B cell (primary cell): ENCODE measurements at regions not wholly inside any gene's neighbourhood (a gene's known extent, or its start where the extent isn't known, plus 50 kb on each side); places are given as distances from the start of the nearest gene placed in this dataset.

Source experiments
- ATAC-seq: fragments of 200-7000 bp; cut with Tn5 transposase; one replicate; pipeline ENCODE4 v1.10.0; 2021; ENCODE audit warnings: low read depth, mild to moderate bottlenecking, moderate number of reproducible peaks, moderate library complexity
- CTCF ChIA-PET: fragments of 350-600 bp; sonication (Branson Sonifier 250); formaldehyde crosslinking; loops from one replicate; lab custom pipeline; 2021; ENCODE audit warnings: antibody characterized with exemption, inconsistent platforms; lab: Charles Lee
- POLR2A ChIA-PET: fragments of 350-600 bp; sonication (Branson Sonifier 250); formaldehyde crosslinking; loops from one replicate; lab custom pipeline; 2021; ENCODE audit warnings: antibody characterized with exemption; lab: Charles Lee
- DNase-seq: peaks from one replicate; pipeline ENCODE4 v3.0.0; 2013
- H2AFZ ChIP-seq: 2 replicates; pipeline ENCODE4 v1.6.1; 2012; ENCODE audit warnings: mild to moderate bottlenecking, low read depth, low read length; ENCODE audit not compliant: insufficient read depth, poor library complexity, severe bottlenecking
- H3K27ac ChIP-seq, 2 donors: 1 replicate in 1 of 2; 2 replicates in 1 of 2; pipeline ENCODE4 v1.5.1; 2012 to 2013; ENCODE audit warnings: low read length in 2 of 2, mild to moderate bottlenecking in 2 of 2, moderate library complexity in 1 of 2
- H3K27me3 ChIP-seq, 4 experiments: fragments of 200-600 bp in 1 of 4; sonication (generic) in 1 of 4; replicated peaks in 1 of 4; 1 replicate in 2 of 4; 2 replicates in 2 of 4; pipeline versions ENCODE4 v1.6.1 to v1.7.0; 2013 to 2016; ENCODE audit warnings: low read length in 3 of 4, mild to moderate bottlenecking in 2 of 4, mixed read lengths in 1 of 4, moderate library complexity in 1 of 4; ENCODE audit not compliant: insufficient read depth in 4 of 4, control insufficient read depth in 3 of 4; ENCODE audit errors: control extremely low read depth in 1 of 4
- H3K36me3 ChIP-seq, 2 experiments: replicated peaks in 1 of 2; 1 replicate in 1 of 2; 2 replicates in 1 of 2; pipeline versions ENCODE4 v1.6.1 to v1.7.1; 2013; ENCODE audit warnings: low read length in 1 of 2; ENCODE audit not compliant: insufficient read depth in 2 of 2, control insufficient read depth in 1 of 2; ENCODE audit errors: control extremely low read depth in 1 of 2, extremely low read depth in 1 of 2
- H3K4me1 ChIP-seq, 2 donors: fragments of 200-600 bp in 1 of 2; sonication (generic) in 1 of 2; 1 replicate in 1 of 2; 2 replicates in 1 of 2; pipeline versions ENCODE4 v1.5.1 to v1.6.1; 2013 to 2017; ENCODE audit warnings: low read length in 2 of 2; ENCODE audit not compliant: control insufficient read depth in 2 of 2, insufficient read depth in 2 of 2
- H3K4me2 ChIP-seq: replicated peaks from 2 replicates; pipeline ENCODE3; 2012; ENCODE audit warnings: mild to moderate bottlenecking, low read depth, low read length; ENCODE audit not compliant: poor library complexity, severe bottlenecking
- H3K4me3 ChIP-seq, 5 experiments: fragments of 200-600 bp in 1 of 5; sonication (generic) in 1 of 5; 1 replicate in 3 of 5; 2 replicates in 2 of 5; pipeline versions ENCODE4 v1.5.1 to v1.7.0; 2011 to 2016; ENCODE audit warnings: low read length in 4 of 5, mild to moderate bottlenecking in 4 of 5, low read depth in 2 of 5, control low read depth in 1 of 5, moderate library complexity in 1 of 5; ENCODE audit not compliant: insufficient read depth in 1 of 5; ENCODE audit errors: control extremely low read depth in 1 of 5, extremely low read depth in 1 of 5
- H3K79me2 ChIP-seq: fragments of 200-600 bp; sonication (generic); one replicate; pipeline ENCODE4 v1.6.0; 2016; ENCODE audit warnings: low read length; ENCODE audit not compliant: control insufficient read depth, insufficient read depth
- H3K9ac ChIP-seq: fragments of 200-600 bp; sonication (generic); 2 replicates; pipeline ENCODE4 v1.6.1; 2017; ENCODE audit warnings: mild to moderate bottlenecking, low read length, moderate library complexity
- H3K9me3 ChIP-seq, 3 donors: one replicate each; pipeline versions ENCODE4 v1.6.1 to v1.7.1; 2013; ENCODE audit warnings: low read length in 2 of 3; ENCODE audit not compliant: control insufficient read depth in 2 of 3, insufficient read depth in 1 of 3; ENCODE audit errors: control extremely low read depth in 1 of 3
- H4K20me1 ChIP-seq: 2 replicates; pipeline ENCODE4 v1.6.0; 2012; ENCODE audit warnings: mild to moderate bottlenecking, low read length; ENCODE audit not compliant: insufficient read depth, control insufficient read depth, poor library complexity, severe bottlenecking
- H3K27ac Mint-ChIP-seq: one replicate; pipeline ENCODE4 v1.8.0; 2021; ENCODE audit warnings: mixed read lengths
- H3K27me3 Mint-ChIP-seq: one replicate; pipeline ENCODE4 v1.8.0; 2021; ENCODE audit warnings: mixed read lengths
- H3K4me1 Mint-ChIP-seq: one replicate; pipeline ENCODE4 v1.8.0; 2021; ENCODE audit warnings: mixed read lengths
- H3K4me3 Mint-ChIP-seq: one replicate; pipeline ENCODE4 v1.8.0; 2021; ENCODE audit warnings: mixed read lengths
- H3K9me3 Mint-ChIP-seq: one replicate; pipeline ENCODE4 v1.8.0; 2022; ENCODE audit warnings: mixed read lengths; ENCODE audit not compliant: insufficient read depth
- CTCF ChIP-seq: fragments of 200-600 bp; IDR thresholded peaks from one replicate; pipeline ENCODE4 v1.8.0; 2022; ENCODE audit warnings: antibody characterized with exemption, mild to moderate bottlenecking
- EZH2 ChIP-seq: IDR thresholded peaks from 2 replicates; pipeline ENCODE4 v1.6.1; 2012; ENCODE audit warnings: borderline replicate concordance, low read depth, mild to moderate bottlenecking, moderate library complexity, low read length; ENCODE audit not compliant: insufficient read depth, poor library complexity, severe bottlenecking
- WGBS: methylation state at CpG from one replicate; pipeline ENCODE4 v1.1.5; 2013; ENCODE audit warnings: missing lambda C conversion rate; ENCODE audit not compliant: insufficient coverage; 5-methylcytosine and 5-hydroxymethylcytosine counted together
- intact Hi-C: fragments of 100-400 bp; cut with micrococcal nuclease; formaldehyde crosslinking; loops from one replicate; pipeline ENCODE4 v1.10.0; 2022

- DNase-seq (no peak), ATAC-seq (no peak)
- Histone ChIP-seq H3K36me3 (no peaks in the 10 kb centered on the region), H3K4me3 (no peak overlapping the region), H3K27ac (no peak overlapping the region), H4K20me1 (no peaks in the 10 kb centered on the region), H2AFZ (no peak overlapping the region), H3K4me1 (peaks cover 4% of the 10 kb centered on the region in 2 donors), H3K9me3 (no peaks in the 10 kb centered on the region), H3K27me3 (peaks cover 0 to 2% (median 0%) of the 10 kb centered on the region in 4 experiments), H3K4me2 (no peak overlapping the region), H3K9ac (no peak overlapping the region), H3K79me2 (no peaks in the 10 kb centered on the region)
- peaks cover 25% of the 10 kb centered on the region for H3K27me3 Mint-ChIP-seq
- intact Hi-C loops = no loop called here
- POLR2A ChIA-PET = no interaction called here
- no peak overlapping the region for H3K4me3 Mint-ChIP-seq
- no peaks in the 10 kb centered on the region for H3K9me3 Mint-ChIP-seq
- peaks cover 9% of the 10 kb centered on the region for H3K4me1 Mint-ChIP-seq
- TF ChIP-seq EZH2 = no peak
- TF ChIP-seq CTCF = no peak
- CTCF ChIA-PET = interaction anchor here (0.8 to 1.3 kb wide), 2 partner anchors 10 to 50 kb away, joined by 3 read pairs; no protein-coding TSS in a partner anchor
- no peak overlapping the region for H3K27ac Mint-ChIP-seq
Measured at GRCh38 chr4:175996206-175996605, 69.4 kb upstream of the WDR17 start.

- peaks cover 10% of the 10 kb centered on the region in 2 donors for H3K4me1 ChIP-seq
- TF ChIP-seq CTCF = no peak
- TF ChIP-seq EZH2 = no peak
- H2AFZ ChIP-seq = no peak overlapping the region
- no peak overlapping the region for H3K4me2 ChIP-seq
- intact Hi-C loops = no loop called here
- H3K27ac Mint-ChIP-seq = no peak overlapping the region
- H3K9me3 ChIP-seq = no peaks in the 10 kb centered on the region
- no peak overlapping the region for H3K9ac ChIP-seq
- no peak overlapping the region for H3K27ac ChIP-seq
- no peaks in the 10 kb centered on the region for H4K20me1 ChIP-seq
- H3K27me3 ChIP-seq = peaks cover 0 to 6% (median 0%) of the 10 kb centered on the region in 4 experiments
- ChIA-PET CTCF (no interaction called here), POLR2A (no interaction called here)
- H3K9me3 Mint-ChIP-seq = no peaks in the 10 kb centered on the region
- no peak overlapping the region for H3K4me3 Mint-ChIP-seq
- no peak for DNase-seq
- peaks cover 31% of the 10 kb centered on the region for H3K27me3 Mint-ChIP-seq
- no peaks in the 10 kb centered on the region for H3K36me3 ChIP-seq
- WGBS = no CpG with 5 or more reads among the region's 2 CpGs
- no peak overlapping the region for H3K4me3 ChIP-seq
- no peak for ATAC-seq
- no peaks in the 10 kb centered on the region for H3K79me2 ChIP-seq
- H3K4me1 Mint-ChIP-seq = peaks cover 16% of the 10 kb centered on the region
Measured at GRCh38 chr4:175997291-175997690, 68.3 kb upstream of the WDR17 start.
